NCI-H1694 treated with DMSO at 0.1 percent for 48 hours (cell line): ENCODE measurements at regions not wholly inside any gene's neighbourhood (a gene's known extent, or its start where the extent isn't known, plus 50 kb on each side); places are given as distances from the start of the nearest gene placed in this dataset.
"Not testable (repeated sequence)": the region's sequence is repeated elsewhere in the genome, so short reads cannot be mapped to it uniquely, and the experiment has no call there.

Source experiments
- DNase-seq: peaks from one replicate; lab custom pipeline; 2025; lab: John Stamatoyannopoulos, UW

GRCh38 chr7:23938215-23938614 lies 228.2 kb downstream of the STK31 start:
- no peak for DNase-seq

- peak; percentile 22 for DNase-seq
Measured at GRCh38 chr7:23938937-23939552, 229.0 kb downstream of the STK31 start.

- not testable (repeated sequence) for DNase-seq
Measured at GRCh38 chr7:23939747-23940146, 229.7 kb downstream of the STK31 start.

- no peak for DNase-seq
Measured at GRCh38 chr7:23941551-23941950, 231.5 kb downstream of the STK31 start.

DNA sequence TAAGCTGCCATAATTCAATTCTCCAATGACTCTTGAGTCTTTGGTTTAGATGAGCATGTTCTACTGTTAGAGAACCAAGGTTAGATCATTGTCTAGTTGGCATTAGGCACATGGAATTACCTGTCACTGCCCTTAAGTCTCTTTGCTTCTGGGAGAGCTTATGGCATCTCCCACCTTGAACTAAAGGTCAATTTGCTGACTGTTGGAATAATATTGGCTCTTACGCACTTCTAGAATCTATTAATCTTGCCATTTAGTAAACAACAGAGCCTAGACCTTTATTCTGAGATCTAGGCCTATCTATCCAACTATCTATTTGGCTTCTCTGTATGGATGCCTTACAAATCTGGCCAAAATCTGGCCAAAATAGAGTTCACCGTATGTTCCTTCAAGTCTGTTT lies 232.0 kb downstream of the STK31 start:
- no peak for DNase-seq

DNA sequence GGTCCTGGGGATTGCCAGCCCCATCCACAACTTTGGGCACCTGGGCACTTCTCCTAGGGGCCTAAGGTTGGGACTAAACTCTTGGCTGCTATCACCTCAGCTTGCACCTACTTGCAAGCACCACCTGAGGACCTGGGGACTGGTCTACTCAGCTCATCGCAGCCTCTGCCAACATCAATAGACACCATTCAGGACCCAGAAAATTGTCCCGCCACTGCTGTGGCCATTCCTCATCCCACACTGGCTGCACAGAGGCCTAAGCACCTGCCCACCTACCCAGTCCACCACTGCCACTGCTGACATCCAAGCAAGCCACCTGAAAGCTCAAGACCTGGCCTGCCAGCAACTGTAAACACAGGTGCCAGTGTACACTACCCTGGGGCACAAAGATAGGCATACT lies 234.1 kb downstream of the STK31 start:
- DNase-seq, result no peak

- DNase-seq, result no peak
Measured at GRCh38 chr7:23945472-23945871, 235.5 kb downstream of the STK31 start.

DNA sequence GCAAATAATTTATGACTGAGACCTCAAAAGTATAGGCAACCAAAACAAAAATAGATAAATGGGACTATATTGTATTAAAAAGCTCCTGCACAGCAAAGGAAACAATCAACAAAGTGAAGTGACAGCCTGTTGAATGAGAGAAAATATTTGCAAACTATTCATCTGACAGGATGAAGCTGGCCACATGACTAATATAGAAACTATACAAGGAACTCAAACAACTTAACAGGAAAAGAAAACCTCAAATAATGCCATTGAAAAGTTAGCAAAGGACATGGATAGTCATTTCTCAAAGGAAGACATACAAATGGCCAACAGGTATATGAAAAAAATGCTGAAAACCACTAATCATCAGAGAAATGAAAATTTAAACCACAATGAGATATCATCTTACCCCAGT lies 245.1 kb downstream of the STK31 start:
- DNase-seq, result no peak

- DNase-seq, result no peak
Measured at GRCh38 chr7:23955600-23956149, 245.7 kb downstream of the STK31 start.

GRCh38 chr7:23956772-23957576 lies 247.0 kb downstream of the STK31 start:
- DNase-seq, result no peak

DNA sequence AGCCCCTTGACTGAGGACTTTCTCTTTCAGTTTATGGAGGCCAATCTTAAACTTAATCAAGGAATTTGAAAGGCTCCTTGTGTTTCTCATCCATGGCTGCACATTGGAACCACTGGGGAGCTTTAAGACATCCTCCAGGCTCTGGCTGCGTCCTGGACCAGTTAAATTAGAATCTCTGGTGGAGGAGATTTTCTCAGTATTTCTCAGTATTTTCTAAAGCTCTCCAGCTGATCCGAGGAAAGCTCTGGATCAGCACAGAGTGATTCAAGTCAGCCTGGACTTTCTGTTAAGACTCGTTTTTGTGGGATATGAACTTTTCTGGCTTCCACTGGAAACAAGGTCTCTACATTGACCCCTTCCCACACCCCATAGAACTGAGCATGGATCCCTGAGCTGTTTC lies 249.8 kb downstream of the STK31 start:
- no peak for DNase-seq

DNA sequence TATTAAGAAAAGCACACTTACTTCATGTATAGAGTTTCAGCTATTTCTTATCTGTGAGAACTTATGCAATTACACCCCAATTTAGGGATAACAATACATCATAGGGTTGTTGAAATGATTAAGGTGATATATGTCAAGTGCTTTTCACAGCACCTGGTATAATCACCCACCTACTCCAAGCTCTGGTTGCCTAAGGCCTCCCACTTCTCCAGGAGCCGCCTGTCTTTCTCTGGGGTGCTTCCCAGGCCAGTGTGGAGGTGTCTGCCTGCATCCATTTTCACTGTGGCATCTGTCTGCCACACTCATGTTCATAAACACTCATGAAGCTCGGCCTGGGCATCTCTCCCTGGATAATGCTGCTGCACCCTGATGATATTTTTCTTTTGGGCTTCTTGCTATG lies 250.3 kb downstream of the STK31 start:
- no peak for DNase-seq

DNA sequence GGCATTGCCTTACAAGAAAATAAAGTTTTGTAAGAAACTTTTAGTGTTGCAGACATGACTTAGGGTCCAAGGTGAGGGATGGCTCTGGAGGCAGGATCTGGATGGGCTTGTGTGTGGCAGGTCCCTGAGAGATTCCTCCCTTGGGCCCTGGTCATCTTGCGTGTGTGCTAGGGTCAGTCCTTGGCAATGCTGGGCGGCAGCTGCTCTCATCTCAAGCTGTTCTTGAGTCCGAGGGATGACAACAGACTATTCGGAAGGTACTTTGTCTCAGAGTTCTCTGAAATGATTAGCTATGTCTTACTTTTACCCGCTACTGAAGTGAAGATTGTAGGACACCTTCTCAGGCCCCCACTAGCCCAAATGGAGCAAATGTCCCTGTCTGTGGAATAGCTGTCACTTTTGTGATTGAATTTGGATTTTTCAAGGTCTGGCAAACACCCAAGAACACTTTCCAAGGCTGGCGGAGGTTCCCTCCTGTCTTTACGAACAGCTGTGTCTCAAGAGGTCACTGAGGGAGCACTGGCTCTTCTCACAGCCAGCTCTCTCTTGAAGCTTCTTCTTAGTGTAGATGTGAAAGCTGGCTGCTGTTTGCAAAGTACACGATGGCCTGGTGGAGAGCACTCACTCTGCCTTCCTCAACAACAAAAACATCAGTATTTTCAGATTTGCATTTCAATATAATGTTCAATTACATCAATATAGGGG lies 253.6 kb downstream of the STK31 start:
- no peak for DNase-seq

DNA sequence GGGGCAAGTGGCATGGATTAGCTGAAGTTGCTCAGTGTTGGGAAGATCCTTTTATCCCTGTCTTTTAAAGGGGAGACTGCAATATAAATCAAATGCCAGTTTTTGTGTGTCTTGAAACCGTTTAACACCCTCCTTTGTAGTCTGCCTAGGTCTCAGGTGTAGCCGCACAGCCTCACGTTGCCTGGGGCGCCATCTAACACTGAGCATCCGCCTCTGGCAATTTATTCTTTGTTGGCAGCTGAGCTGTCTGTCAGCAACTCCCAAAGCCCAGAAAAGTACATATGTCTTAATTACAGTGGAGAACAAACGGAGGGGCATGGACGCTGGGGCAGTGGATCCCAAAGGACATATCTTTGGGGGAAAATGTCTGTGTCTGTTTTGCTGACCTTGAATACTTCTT lies 254.7 kb downstream of the STK31 start:
- DNase-seq, result no peak

DNA sequence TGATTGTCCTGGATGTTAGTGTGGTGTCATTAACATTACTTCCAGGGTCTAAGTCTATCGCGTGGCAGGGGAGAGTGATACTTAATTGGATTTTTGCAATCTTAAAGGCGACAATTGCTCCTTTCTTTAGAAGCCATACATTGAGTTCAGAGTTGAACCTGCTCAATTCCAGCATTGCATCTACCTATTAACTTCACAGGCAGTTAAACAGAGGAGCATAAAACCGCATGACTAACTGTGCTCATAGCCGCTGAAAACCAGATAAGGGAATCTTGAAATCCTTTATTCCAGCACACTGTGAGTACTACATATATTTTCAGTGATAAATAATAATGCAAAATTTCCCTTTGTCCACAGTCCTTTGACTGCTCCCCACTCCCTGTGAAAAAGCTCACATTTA lies 255.3 kb downstream of the STK31 start:
- DNase-seq, result no peak

DNA sequence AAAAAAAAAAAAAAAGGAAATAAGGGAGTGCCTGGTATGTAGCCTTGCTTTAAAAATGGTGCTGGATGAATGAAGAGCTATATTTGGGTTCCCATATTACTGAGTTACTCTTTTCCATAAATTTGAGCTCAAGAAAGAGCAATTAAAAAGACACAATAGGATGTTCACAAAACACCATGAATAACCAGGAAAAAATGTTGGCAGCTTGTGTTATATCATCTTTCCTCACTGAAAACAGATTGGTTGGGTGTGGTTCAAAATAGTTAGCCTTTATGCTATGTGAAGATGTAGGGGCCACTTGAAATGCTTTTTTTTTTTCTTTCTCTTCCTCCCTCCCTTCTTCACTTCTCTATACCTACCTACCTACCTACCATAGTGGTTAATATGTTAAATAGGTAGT lies 256.9 kb downstream of the STK31 start:
- DNase-seq, result no peak

GRCh38 chr7:23967949-23968599 lies 258.1 kb downstream of the STK31 start:
- DNase-seq, result no peak

DNA sequence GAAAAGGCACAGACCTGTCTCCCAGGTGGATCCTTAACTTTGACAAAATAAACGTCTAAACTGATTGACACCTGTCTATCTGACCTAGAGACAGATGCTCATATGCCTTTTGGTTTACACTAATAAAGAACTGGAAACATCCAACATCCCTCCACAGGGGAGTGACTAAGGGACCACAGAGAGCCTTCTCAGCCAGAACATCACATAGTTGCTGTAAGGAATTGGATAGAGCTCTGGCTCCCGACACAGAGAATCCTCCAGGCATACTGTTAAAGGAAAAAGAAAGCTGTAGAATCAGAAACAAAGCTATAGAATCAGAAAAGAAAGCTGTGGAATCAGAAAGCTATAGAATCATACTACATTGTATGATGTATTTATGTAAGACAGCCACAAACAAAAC lies 258.8 kb downstream of the STK31 start:
- DNase-seq, result no peak

DNA sequence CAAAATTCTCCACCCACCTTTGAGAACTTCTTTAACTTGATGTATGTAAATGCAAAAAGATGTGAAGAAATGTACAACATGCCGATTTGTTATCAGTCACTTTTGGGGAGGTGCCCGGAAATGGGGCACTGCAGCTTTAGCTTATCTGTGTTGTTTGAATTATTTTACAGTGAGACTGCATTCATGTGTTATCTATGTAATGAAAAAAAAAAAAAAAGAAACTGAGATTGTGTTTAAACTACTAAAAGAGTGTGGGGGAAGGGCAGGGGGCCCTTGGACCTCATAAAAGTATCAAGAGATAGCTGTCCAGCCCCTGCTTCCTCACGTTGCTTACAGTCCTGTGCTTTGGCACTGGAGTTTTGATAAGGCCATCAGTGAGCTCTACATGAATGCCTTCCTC lies 259.4 kb downstream of the STK31 start:
- no peak for DNase-seq

- DNase-seq, result no peak
Measured at GRCh38 chr7:23970193-23970592, 260.2 kb downstream of the STK31 start.

- DNase-seq, result no peak
Measured at GRCh38 chr7:23971031-23971430, 261.0 kb downstream of the STK31 start.

DNA sequence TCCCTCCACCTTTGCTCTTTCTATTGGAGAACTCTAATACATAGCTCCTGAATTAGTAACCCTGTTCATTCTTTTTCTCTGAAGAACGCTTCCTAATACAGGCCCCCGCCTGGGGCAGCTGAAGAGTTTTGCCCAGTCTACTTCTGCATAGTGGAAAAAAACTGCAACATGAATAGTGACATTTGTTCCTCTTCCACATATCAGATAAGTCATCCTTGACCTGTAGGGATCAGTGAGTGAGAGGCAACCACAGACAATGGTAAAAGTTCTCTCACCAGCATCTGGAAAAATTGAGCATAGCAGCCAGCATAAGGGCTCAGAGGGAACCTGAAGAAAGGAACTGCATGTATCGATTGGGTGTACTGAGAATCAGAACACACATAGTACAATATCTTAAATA lies 262.0 kb downstream of the STK31 start:
- no peak for DNase-seq
